Spleen (tissue), 7 donors: ENCODE measurements at regions not wholly inside any gene's neighbourhood (a gene's known extent, or its start where the extent isn't known, plus 50 kb on each side); places are given as distances from the start of the nearest gene placed in this dataset.

Source experiments
- CTCF ChIP-seq, 11 experiments: fragments of 200-600 bp in 7 of 11; fragments of 450-650 bp in 4 of 11; sonication (generic) in 4 of 11; IDR thresholded peaks in 8 of 11; conservative IDR thresholded peaks in 3 of 11; 1 replicate in 7 of 11; 2 replicates in 4 of 11; pipeline versions ENCODE4 v1.4.0 to v1.8.0; 2016 to 2021; ENCODE audit warnings: antibody characterized with exemption in 11 of 11, inconsistent platforms in 4 of 11, mild to moderate bottlenecking in 1 of 11
- POLR2A ChIP-seq, 3 donors: fragments of 450-650 bp; IDR thresholded peaks; one replicate each; pipeline ENCODE4 v1.5.1; 2017; ENCODE audit warnings: antibody characterized with exemption in 3 of 3, mild to moderate bottlenecking in 1 of 3
- donor health status: DM: no; HTN: no; CAD: no; lungs with moderate emphysema.
- donor health status: DM: no; HTN: no; CAD: no.
- donor health status: DM: no; HTN: no; CAD: no.

- TF ChIP-seq CTCF (IDR thresholded peaks at IDR 0.05 in 8 of 11, conservative IDR thresholded peaks at IDR 0.05 in 3 of 11): no peak
- TF ChIP-seq POLR2A (IDR thresholded peaks at IDR 0.05): no peak
Measured at GRCh38 chr5:111829701-111830100, 72.7 kb upstream of the NREP start.
